ENCODE measurements at regions not wholly inside any gene's neighbourhood (a gene's known extent, or its start where the extent isn't known, plus 50 kb on each side); places are given as distances from the start of the nearest gene placed in this dataset.
"Not testable (repeated sequence)": the region's sequence is repeated elsewhere in the genome, so short reads cannot be mapped to it uniquely, and the experiment has no call there.

DNA sequence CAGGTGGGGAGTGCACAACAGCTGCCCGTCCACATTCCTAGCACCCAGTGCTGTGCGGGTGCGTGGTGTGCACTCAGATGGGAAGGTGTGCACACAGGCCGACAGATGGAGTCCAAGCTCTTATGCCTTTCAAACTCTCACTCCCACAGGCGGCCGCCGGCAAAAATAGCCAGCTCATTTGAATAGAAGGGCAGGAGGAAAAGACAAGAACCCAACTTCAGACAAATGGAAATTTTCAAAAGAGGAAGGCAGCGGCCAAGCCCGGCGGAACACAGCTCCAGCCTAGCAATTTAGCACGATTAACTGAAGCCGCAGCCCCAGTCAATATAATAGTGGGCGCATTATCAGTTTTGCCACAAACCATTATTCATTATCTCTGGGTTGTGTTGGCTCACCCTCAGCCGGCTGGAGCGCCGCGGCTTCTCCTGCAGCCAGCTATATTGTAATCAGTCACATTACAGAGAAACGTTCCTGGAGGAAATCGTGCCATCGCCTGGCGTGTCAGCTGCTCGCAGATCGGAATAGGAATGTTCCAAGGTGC is 103.9 kb upstream of the SEC14L1 start:
- no peak for DNase-seq (ENCODE audit: low read depth, low spot score)

DNA sequence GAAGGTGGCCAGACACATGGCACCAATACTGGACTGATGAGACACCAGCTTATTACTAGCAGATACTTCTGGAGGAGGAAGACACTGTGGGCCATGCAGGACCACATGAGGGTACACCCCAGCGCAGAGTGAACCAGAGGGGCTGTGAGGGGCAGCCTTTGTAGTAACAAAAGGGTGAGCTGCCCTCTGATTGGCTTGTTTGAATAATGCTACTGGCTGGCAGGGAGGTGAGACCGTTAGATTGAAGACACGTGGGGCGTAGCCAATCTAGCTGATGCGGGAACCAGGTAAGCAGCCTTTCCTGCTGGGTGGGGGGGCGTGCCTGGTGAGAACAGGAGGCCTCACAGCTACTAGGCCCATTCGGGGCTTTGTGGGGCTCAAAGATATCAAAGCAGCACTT is 102.8 kb upstream of the SEC14L1 start:
- DNase-seq (ENCODE audit: low read depth, low spot score) = no peak

DNA sequence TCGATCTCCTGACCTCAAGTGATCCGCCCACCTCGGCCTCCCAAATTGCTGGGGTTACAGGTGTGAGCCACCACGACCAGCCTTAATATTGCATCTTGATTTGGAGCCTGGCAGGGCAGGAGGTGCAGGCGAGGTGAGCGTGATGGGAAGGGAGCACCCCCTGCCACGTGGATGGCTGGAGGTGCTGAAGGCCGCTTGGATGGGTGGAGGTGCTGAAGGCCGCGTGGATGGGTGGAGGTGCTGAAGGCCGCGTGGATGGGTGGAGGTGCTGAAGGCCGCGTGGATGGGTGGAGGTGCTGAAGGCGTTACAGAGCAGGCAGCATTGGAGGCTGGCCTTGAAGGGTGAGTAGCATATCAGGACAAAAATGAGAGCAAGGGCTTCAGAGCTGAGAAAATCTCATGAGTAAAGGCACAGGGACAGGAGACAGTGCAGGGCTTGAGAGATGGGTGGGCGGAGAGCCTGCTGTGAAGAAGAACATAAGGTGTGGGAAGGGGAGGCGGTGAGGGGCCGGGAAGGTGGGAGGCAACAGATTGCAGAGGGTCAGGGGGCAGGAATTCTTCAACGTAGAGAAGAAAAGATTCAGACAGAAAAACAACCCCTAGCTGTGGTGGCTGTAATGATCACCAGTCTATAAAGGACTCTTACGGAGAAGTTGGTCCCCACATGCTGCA is 101.7 kb upstream of the SEC14L1 start:
- no peak for DNase-seq (ENCODE audit: low read depth, low spot score)

DNA sequence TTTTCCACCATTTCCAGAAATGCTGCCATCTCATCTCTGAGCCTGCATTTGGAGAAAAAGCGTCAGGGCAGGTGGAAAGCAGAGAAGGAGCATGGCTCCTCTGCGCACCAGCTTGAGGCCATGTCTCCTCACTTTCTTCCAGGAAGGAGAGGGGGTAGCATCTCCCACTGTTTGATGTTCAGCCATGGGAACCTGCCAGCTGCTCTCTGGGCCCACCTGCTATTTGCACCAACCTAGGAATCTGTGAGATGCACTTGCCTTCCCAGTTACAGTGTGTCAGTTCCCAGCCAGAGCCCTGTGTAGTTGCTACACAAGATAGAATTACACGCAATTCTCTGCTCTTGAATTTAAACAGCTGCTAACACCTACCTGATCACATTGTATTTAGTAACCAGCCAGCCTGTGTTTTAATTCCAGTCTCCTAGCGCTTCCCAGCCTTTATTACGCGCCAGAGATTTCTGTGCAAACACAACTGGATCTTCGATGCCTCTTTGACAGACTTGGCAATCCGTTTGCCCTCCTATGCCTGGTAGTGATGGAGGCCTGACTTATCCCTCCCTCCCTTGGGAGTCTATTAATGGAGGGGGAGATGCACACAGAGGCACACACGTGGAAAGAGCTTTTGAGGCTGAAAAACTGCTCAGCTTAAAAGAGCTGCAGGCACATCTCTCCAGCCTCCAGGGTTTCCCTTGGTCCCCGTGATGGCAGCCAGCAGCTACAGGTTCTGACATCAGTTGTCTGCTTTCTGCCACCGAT is 98.1 kb upstream of the SEC14L1 start:
- no peak for DNase-seq (ENCODE audit: low read depth, low spot score)

DNA sequence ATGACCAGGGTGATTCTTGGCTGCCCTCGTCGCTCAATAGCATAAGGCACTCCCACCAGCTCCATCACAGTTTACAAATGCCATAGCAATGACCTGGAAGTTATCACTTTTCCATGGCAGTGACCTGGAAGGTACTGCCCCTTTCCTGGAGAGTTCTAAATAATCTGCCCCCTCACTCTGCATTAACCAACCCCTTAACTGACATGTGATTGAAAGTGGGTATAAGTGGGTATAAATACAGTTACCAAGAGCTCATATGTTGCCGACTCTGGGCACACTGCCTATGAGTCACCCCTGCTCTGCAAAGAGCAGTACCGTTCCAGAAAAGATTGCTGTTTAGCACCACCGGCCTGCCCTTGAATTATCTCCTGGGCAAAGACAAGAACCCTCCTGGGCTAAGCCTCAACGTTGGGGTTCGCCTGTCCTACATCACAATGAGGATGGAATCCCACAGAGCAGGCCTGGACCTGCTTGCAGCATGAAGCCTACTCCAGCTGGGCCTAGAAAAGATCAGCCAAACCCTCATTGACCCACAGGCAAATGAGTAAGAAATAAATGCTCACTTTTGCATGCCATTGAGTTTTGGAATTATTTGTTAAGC is 95.2 kb upstream of the SEC14L1 start:
- no peak for DNase-seq (ENCODE audit: low read depth, low spot score)

DNA sequence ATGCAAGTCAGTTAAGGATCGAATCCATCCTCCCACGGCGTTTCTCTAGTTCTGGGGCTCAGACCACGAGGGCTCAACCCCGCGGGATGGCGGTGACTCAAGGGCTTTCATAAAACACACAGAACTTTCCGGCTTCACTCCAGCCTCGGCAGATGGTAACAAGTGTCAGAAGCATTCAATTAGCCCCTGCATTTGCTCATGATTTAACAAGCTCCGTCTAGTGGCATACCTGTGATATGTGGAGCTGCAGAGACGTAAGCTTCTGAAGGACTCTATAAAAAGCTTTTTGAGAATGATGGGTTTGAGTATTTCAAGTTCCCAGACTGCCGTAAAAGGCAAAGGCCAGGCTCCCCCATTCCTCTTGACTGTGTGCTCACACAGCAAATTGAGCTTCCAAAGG is 91.3 kb upstream of the SEC14L1 start:
- DNase-seq (ENCODE audit: low read depth, low spot score) = no peak

DNA sequence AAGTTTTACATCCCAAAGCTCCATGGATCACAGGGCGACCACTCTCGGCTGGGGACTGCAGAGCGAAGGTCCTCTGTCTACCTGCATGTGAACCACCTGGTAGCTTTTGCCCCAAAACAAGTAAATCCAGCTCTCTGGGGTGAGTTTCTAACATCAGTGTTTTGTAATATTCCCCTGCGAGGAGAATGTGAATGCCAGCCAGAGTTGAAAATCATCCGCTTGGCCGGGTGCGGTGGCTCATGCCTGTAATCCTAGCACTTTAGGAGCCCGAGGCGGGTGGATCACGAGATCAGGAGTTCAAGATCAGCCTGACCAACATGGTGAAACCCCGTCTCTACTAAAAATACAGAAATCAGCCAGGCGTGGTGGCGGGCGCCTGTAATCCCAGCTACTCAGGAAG is 89.9 kb upstream of the SEC14L1 start:
- not testable (repeated sequence) for DNase-seq (ENCODE audit: low read depth, low spot score)

DNA sequence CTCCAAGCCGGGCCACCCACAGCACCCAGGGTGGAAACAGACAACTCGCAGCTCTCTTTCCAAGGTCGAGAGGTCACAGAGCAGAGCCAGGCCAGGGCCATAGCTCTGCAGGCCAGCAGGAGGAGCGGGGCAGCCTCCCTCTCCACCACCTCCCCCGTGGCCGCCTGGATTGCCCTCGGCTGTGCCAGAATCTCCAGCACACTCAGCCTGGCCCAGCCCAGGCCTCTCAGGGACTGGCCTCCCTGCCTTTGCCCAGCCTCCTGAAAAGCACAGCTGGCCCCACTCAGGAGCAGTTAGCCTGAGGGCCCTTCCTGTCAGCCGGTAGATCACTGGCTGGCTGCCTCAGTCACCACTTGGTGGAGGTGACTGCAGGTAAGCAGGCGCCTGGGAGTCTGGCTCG is 85.8 kb upstream of the SEC14L1 start:
- no peak for DNase-seq (ENCODE audit: low read depth, low spot score)

DNA sequence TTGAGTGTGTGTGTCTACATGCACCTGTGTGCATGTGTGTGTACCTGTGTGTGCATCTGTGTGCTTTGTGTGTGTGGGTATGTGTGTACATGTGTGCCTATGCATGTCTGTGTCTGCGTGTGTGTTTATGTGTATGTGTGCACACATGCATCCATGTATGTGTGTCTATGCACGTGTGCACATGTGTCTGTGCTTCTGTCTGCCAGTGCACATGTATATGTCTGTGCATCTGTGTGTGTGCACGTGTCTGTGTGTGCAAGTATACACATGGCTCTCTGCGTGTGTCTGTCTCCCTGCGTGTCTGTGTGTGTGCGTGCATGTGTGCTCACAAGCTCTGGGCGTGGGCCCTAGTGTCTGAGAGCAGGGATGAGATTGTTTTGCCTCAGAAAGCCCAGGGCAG is 85.3 kb upstream of the SEC14L1 start:
- DNase-seq (ENCODE audit: low read depth, low spot score) = no peak

DNA sequence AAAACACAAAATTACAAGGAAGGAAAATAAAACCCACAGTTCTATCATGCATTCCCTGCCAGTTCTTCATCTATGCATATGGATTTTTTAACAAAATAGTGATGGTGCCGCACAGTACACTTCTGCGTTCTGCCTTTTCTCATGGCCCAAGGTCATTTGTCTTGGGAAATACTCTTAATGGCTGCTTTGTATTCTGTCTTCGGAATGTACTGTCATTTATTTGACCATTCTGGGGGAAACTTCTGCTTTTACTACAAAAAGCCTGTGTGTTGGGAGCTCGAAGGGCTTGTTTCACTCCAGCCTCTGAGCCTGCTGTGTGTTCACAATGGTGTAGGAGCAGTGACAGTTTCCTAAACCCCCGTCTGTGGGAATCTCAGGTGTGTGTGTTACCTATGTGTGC is 82.8 kb upstream of the SEC14L1 start:
- no peak for DNase-seq (ENCODE audit: low read depth, low spot score)

DNA sequence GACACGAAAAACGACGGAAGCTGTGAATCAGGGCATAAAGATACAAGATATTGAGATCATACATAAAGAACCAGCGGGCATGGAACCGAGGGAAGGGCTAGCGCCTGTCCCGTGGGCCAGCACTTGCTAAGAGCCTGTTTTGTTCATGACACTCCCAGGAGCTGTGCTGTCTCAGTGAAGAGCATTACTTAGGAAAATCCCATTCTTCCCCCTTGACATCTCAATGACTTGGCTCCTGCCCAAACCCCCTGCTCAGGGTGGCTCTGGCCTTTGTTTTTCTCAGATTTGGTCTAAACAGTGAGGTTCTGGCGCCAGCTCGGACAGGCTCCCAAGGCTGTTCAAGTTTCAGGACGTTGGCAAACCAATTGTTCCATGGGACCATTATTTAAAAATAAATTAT is 79.1 kb upstream of the SEC14L1 start:
- DNase-seq (ENCODE audit: low read depth, low spot score) = no peak

DNA sequence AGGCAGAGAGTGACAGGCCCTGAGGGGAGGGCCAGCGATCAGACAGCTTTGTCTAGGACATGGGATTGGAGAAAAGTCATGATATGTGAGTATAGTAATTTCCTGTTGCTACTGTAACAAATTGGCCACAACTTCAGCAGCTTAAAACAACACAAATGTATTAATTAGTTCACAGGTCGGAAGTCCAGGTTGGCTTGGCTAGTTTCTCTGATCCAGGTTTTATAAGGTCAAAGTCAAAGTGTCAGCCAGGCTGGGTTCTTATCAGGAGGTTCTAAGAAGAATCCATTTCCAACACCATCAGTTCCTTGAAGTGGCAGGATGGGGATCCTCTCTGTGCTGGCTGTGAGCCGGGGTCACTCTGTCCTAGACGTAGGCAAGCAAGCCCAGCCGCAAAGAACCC is 76.2 kb upstream of the SEC14L1 start:
- no peak for DNase-seq (ENCODE audit: low read depth, low spot score)

DNA sequence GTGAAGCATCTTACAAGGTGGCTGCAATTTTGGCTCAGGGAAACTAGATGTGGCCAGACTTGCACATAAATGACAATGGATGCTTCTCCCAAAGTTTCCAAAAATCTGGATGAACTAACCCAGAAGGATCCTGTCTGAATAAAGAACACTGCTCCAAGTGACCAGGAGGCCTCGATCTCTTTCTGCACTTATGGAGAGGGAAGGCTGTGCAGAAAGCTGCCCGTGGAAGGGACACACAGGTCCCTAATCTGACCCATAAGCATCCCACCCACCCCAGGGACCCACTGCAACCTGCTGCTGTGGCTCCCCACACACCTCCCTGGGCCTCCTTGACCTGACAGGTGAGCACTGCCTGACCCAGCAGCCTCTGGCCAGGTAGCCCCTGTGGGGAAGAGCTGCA is 74.6 kb upstream of the SEC14L1 start:
- no peak for DNase-seq (ENCODE audit: low read depth, low spot score)

DNA sequence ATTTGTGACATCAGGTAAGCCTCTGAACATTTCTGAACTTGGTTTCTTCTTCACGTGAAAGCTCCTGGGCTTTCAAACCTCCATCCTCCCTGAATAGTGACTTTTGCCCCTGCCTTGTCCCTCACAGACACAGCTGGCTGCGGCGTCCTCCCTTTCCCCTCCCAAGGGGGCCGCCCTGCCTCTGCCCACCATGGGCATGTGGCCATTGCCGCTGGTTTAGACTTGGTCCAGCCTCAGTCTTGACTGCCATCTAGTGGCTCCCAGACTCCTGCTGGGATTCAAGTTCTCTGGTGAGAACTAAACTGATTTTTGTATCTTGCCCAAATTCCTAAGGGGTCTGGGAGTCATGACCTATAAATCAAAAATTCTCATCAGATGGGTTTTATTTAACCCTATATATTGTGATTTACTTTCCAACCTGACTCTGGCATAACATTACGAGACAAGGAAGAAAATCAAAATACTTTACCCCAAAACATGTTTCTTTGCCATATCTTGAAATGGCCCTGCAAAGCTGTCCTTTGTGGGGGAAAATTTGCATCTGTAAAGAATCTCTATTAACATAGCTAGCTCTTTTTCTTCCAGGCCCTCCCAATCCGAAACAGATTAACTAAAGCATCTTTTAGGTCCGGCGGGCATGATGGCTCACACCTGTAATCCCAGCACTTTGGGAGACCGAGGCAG is 73.9 kb upstream of the SEC14L1 start:
- not testable (repeated sequence) for DNase-seq (ENCODE audit: low read depth, low spot score)

DNA sequence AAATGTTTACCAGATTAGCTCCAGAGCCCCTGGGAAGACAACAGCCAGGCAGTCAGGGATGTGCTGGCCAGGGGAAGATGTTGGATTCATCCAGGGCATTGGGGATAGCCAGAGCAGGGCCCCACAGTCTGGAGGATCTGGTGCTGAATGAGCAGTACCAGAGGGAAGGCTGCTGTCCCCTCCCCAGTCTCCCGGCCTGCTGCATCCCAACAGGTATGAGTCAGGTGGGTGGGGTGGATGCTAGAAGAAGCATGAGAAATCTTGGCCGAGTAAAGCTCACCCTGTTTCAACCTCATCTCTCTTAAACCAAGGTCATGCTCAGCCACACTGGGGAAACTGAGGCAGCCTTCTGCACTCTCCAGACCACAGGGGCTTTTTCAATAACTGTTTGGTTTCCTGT is 71.9 kb upstream of the SEC14L1 start:
- DNase-seq (ENCODE audit: low read depth, low spot score) = no peak

DNA sequence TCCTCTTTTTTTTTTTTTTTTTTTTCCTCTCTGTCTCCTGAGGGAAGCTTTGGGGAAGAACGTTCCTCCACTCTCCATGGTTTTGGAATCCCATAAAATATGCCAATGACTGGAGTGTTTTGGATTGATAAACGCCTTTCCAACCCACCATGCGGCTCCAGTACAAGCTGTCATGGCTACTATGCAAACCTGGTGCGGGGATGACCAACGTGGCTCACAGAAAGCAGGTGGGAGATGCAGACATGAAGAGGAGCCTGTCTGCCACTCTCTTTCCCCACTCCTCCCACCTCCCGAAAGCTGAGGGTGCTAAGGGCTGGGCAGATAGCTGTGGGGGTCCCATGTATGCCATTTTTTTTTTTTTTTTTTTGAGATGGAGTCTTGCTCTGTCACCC is 69.9 kb upstream of the SEC14L1 start:
- DNase-seq (ENCODE audit: low read depth, low spot score) = no peak

DNA sequence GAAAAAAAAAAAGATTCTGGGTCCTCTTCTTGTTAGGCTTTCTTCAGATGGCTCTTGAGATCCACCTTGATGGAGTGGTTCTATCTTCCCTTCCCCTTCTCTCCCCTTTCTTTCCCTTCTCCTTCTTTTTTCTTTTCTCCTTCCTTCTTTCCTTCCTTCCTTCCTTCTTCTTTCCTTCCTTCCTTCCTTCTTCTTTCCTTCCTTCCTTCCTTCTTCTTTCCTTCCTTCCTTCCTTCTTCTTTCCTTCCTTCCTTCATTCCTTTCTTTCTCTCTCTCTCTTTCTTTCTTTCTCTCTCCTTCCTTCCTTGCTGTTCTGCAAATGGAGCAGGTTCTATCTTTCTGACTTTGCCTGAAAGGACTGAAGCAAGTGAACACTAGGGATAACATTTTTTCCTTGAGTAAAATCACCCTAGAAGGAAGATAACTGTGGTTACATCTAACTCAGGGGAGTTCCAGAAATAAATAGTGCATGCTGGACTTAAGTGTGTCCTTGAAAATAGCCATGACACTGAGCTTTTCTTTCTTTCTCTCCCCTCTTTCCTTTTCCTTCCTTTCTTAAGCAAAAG is 68.8 kb upstream of the SEC14L1 start:
- DNase-seq (ENCODE audit: low read depth, low spot score) = no peak

DNA sequence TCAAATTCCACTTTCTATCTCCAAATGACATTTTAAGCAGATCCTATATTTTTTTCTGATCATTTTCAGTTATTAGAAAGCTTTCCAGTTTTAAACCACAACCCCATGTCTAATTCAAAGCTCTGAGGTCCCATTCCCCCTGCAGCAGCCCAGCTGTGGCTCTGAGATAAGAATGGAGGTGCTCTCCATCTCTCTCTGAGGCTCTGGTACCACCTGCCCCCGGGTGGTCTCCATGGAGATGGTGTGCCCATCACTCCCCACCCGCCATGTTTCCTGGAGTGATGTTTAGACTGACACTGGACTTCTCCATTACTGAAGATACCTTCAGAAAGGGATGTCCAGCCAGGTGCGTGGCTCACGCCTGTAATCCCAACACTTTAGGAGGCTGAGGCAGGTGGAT is 68.1 kb upstream of the SEC14L1 start:
- DNase-seq (ENCODE audit: low read depth, low spot score) = no peak

DNA sequence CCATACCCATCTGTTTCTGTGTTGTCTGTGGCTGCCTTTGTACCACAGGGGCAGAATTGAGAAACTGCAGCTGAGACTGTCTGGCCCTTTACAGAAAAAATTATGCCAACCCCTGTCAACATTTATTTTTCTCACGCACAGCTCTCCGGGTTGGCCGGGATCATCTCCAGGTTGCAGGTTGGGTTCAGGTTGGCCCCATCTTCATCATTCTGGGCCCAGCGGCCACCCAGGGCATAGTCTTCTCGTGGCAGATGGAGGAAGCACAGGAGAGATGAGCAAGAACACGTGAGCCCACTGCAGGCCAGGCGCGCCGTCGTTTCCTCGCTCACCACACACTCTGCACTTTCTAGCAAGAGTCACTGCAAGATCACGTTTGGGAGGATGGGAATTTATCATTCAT is 66.1 kb upstream of the SEC14L1 start:
- no peak for DNase-seq (ENCODE audit: low read depth, low spot score)

DNA sequence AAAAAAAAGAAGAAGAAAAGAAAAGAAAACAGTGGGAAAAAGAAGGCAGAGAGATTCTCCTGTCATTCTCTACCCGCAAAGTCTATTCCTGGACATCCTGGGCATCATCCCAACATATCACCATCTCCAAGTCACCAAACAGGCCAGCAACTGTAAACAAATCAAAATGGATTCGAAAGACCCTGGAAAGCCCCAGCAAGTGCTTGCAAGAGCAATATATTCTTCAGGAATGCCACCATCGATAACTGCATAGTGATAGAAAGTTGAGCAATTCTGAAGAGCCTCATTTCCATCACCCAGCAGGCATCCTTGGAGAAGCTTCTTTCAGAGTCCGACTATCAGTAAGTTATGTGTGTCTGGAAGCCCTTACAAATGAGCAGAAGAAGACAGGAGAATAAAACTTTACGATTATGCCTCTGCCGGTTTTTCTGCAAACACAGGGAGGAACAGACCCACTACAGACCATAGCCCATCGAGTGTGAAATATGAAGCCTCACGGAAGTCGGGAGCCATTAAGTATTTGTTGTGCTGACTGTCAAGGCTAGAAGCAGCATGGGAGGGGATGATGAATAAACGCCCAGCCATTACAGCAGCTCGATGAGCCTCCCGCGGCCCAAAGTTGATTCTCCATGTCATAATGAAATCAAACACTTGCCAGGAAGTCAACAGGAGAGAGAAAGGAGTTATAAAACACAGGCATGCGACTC is 64.5 kb upstream of the SEC14L1 start:
- no peak for DNase-seq (ENCODE audit: low read depth, low spot score)

DNA sequence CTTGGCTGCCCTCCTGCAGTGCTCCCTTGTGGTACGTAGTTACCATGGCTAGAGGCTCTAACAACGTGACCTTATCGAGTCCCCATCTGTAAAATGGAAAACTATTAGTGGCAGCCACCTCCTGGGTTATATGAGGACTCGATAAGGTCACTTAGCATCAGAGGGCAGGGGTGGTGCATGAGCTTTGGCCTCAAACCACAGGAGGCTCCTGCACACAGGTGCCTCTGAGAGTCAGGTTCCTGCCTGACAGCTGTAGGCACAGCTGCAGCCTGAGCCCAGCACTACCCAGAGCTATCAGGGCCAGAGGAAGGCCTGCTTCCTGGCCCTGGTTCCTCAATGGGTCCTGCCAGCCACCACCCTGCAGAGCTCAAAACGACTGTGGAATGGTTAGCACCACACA is 57.2 kb upstream of the SEC14L1 start:
- no peak for DNase-seq (ENCODE audit: low read depth, low spot score)
